Stimulated activated CD8-positive, alpha-beta memory T cell treated with anti-CD3 and anti-CD28 coated beads, Interleukin-2, amount 100 ng/mL, for 48 hours (primary cell): ENCODE measurements at regions not wholly inside any gene's neighbourhood (a gene's known extent, or its start where the extent isn't known, plus 50 kb on each side); places are given as distances from the start of the nearest gene placed in this dataset.

ENCODE experiments used
- DNase-seq, 2 donors: peaks; one replicate each; pipeline ENCODE4 v3.0.0-alpha.2; 2020; ENCODE audit warnings: low read depth in 2 of 2

GRCh38 chr5:113800686-113801085 lies 287.2 kb downstream of the YTHDC2 start:
- no peak for DNase-seq

- DNase-seq: no peak
These were observed 290.8 kb downstream of the YTHDC2 start for GRCh38 chr5:113804264-113804663.

- no peak for DNase-seq
These were observed 291.4 kb downstream of the YTHDC2 start for GRCh38 chr5:113804943-113805342.

GRCh38 chr5:113806250-113806649 lies 292.8 kb downstream of the YTHDC2 start:
- no peak for DNase-seq

GRCh38 chr5:113806904-113807303 lies 293.4 kb downstream of the YTHDC2 start:
- DNase-seq: no peak

- DNase-seq: no peak
These were observed 294.0 kb downstream of the YTHDC2 start for GRCh38 chr5:113807427-113807991.

GRCh38 chr5:113808956-113809355 lies 295.5 kb downstream of the YTHDC2 start:
- DNase-seq: no peak

- no peak for DNase-seq
These were observed 296.1 kb downstream of the YTHDC2 start for GRCh38 chr5:113809626-113810025.

- no peak for DNase-seq
These were observed 300.0 kb downstream of the YTHDC2 start for GRCh38 chr5:113813466-113813865.

GRCh38 chr5:113817683-113818082 lies 304.2 kb downstream of the YTHDC2 start:
- DNase-seq: no peak

GRCh38 chr5:113823696-113824095 lies 310.2 kb downstream of the YTHDC2 start:
- DNase-seq: no peak

GRCh38 chr5:113824307-113824706 lies 310.8 kb downstream of the YTHDC2 start:
- DNase-seq: no peak

- no peak for DNase-seq
These were observed 311.7 kb downstream of the YTHDC2 start for GRCh38 chr5:113825176-113825575.

GRCh38 chr5:113846941-113847340 lies 333.4 kb downstream of the YTHDC2 start:
- no peak for DNase-seq

GRCh38 chr5:113864437-113864836 lies 350.9 kb downstream of the YTHDC2 start:
- DNase-seq: no peak

- no peak for DNase-seq
These were observed 353.3 kb downstream of the YTHDC2 start for GRCh38 chr5:113866763-113867162.

- no peak for DNase-seq
These were observed 356.1 kb downstream of the YTHDC2 start for GRCh38 chr5:113869611-113870010.

- DNase-seq: no peak
These were observed 358.5 kb downstream of the YTHDC2 start for GRCh38 chr5:113871972-113872371.

GRCh38 chr5:113875096-113875495 lies 361.6 kb downstream of the YTHDC2 start:
- DNase-seq: no peak

- DNase-seq: no peak
These were observed 378.0 kb downstream of the YTHDC2 start for GRCh38 chr5:113891491-113891890.

GRCh38 chr5:113896789-113897188 lies 383.3 kb downstream of the YTHDC2 start:
- DNase-seq: no peak

- DNase-seq: no peak
These were observed 384.3 kb downstream of the YTHDC2 start for GRCh38 chr5:113897748-113898147.

- no peak for DNase-seq
These were observed 386.6 kb downstream of the YTHDC2 start for GRCh38 chr5:113900141-113900540.

- DNase-seq: no peak
These were observed 387.3 kb downstream of the YTHDC2 start for GRCh38 chr5:113900816-113901215.
